ENCODE measurements at regions not wholly inside any gene's neighbourhood (a gene's known extent, or its start where the extent isn't known, plus 50 kb on each side); places are given as distances from the start of the nearest gene placed in this dataset.

GRCh38 chr12:124618291-124618902 lies 51.0 kb upstream of the NCOR2 start:
- no peak for DNase-seq (ENCODE audit: low spot score)
- TF ChIP-seq CTCF (IDR thresholded peaks at IDR 0.05; ENCODE audit: borderline replicate concordance, control extremely low read depth, extremely low read depth, insufficient read depth, missing control alignments), result no peak
- in situ Hi-C loops (cut with MboI; ENCODE audit: low sequenced_read_pairs, unreplicated experiment), result no loop called here

GRCh38 chr12:124617615-124618014 lies 50.2 kb upstream of the NCOR2 start:
- TF ChIP-seq CTCF (IDR thresholded peaks at IDR 0.05; ENCODE audit: borderline replicate concordance, control extremely low read depth, extremely low read depth, insufficient read depth, missing control alignments), result no peak
- in situ Hi-C loops (cut with MboI; ENCODE audit: low sequenced_read_pairs, unreplicated experiment), result no loop called here
- no peak for DNase-seq (ENCODE audit: low spot score)
